ENCODE measurements at regions not wholly inside any gene's neighbourhood (a gene's known extent, or its start where the extent isn't known, plus 50 kb on each side); places are given as distances from the start of the nearest gene placed in this dataset.

- Mint-ChIP-seq H3K4me1 (ENCODE audit: low read depth) (peaks cover 7% of the 10 kb centered on the region), H3K9me3 (ENCODE audit: low read depth) (peaks cover 8% of the 10 kb centered on the region), H3K4me3 (ENCODE audit: unreplicated experiment) (no peak overlapping the region), H3K27ac (ENCODE audit: unreplicated experiment) (no peak overlapping the region), H3K36me3 (ENCODE audit: low read depth) (no peaks in the 10 kb centered on the region), H3K27me3 (ENCODE audit: low read depth) (no peaks in the 10 kb centered on the region)
- DNase-seq (ENCODE audit: low spot score), result no peak
- TF ChIP-seq CTCF (IDR thresholded peaks at IDR 0.05), result no peak
Measured at GRCh38 chr6:133017581-133017980, 203.2 kb downstream of the RPS12 start.

- Mint-ChIP-seq H3K4me1 (ENCODE audit: low read depth) (no peaks in the 10 kb centered on the region), H3K27me3 (ENCODE audit: low read depth) (no peaks in the 10 kb centered on the region)
Measured at GRCh38 chr6:133026705-133027104, 212.3 kb downstream of the RPS12 start.

GRCh38 chr6:133033263-133033662, 207.9 kb upstream of the EYA4 start:
- no peak for TF ChIP-seq CTCF (IDR thresholded peaks at IDR 0.05)
- no peak overlapping the region for H3K4me3 Mint-ChIP-seq (ENCODE audit: unreplicated experiment)
- DNase-seq (ENCODE audit: low spot score), result no peak
- no peaks in the 10 kb centered on the region for H3K36me3 Mint-ChIP-seq (ENCODE audit: low read depth)
- H3K27ac Mint-ChIP-seq (ENCODE audit: unreplicated experiment), result no peak overlapping the region
- H3K9me3 Mint-ChIP-seq (ENCODE audit: low read depth), result no peaks in the 10 kb centered on the region
- H3K4me1 Mint-ChIP-seq (ENCODE audit: low read depth), result no peaks in the 10 kb centered on the region
- no peaks in the 10 kb centered on the region for H3K27me3 Mint-ChIP-seq (ENCODE audit: low read depth)

More at GRCh38 chr6:133026705-133027104, 212.3 kb downstream of the RPS12 start:
- no peak overlapping the region for H3K4me3 Mint-ChIP-seq (ENCODE audit: unreplicated experiment)
- H3K9me3 Mint-ChIP-seq (ENCODE audit: low read depth), result peaks cover 13% of the 10 kb centered on the region
- no peak overlapping the region for H3K27ac Mint-ChIP-seq (ENCODE audit: unreplicated experiment)
- TF ChIP-seq CTCF (IDR thresholded peaks at IDR 0.05), result no peak
- DNase-seq (ENCODE audit: low spot score), result no peak
- peaks cover 5% of the 10 kb centered on the region for H3K36me3 Mint-ChIP-seq (ENCODE audit: low read depth)

- Mint-ChIP-seq H3K27me3 (ENCODE audit: low read depth) (no peaks in the 10 kb centered on the region), H3K4me1 (ENCODE audit: low read depth) (no peaks in the 10 kb centered on the region), H3K4me3 (ENCODE audit: unreplicated experiment) (no peak overlapping the region), H3K27ac (ENCODE audit: unreplicated experiment) (no peak overlapping the region), H3K9me3 (ENCODE audit: low read depth) (no peaks in the 10 kb centered on the region), H3K36me3 (ENCODE audit: low read depth) (no peaks in the 10 kb centered on the region)
- DNase-seq (ENCODE audit: low spot score), result no peak
- no peak for TF ChIP-seq CTCF (IDR thresholded peaks at IDR 0.05)
Measured at GRCh38 chr6:133034509-133035206, 206.5 kb upstream of the EYA4 start.

- Mint-ChIP-seq H3K27me3 (ENCODE audit: low read depth) (no peaks in the 10 kb centered on the region), H3K9me3 (ENCODE audit: low read depth) (no peaks in the 10 kb centered on the region), H3K36me3 (ENCODE audit: low read depth) (no peaks in the 10 kb centered on the region), H3K4me3 (ENCODE audit: unreplicated experiment) (no peak overlapping the region), H3K4me1 (ENCODE audit: low read depth) (no peaks in the 10 kb centered on the region), H3K27ac (ENCODE audit: unreplicated experiment) (no peak overlapping the region)
- no peak for DNase-seq (ENCODE audit: low spot score)
- peak; percentile 81 for TF ChIP-seq CTCF (IDR thresholded peaks at IDR 0.05)
Measured at GRCh38 chr6:133040094-133040802, 200.9 kb upstream of the EYA4 start.
